HG03066 (cell line): ENCODE measurements at regions not wholly inside any gene's neighbourhood (a gene's known extent, or its start where the extent isn't known, plus 50 kb on each side); places are given as distances from the start of the nearest gene placed in this dataset.
"Not testable (repeated sequence)": the region's sequence is repeated elsewhere in the genome, so short reads cannot be mapped to it uniquely, and the experiment has no call there.

Experiments
- ATAC-seq: cut with Tn5 transposase; IDR thresholded peaks from one replicate; pipeline ENCODE4 v1.9.1; 2021; ENCODE audit warnings: low read depth; ENCODE audit not compliant: unreplicated experiment

GRCh38 chr11:27244900-27245299 is 118.1 kb downstream of the CCDC34 start:
- ATAC-seq: no peak

- ATAC-seq: no peak
Measured at GRCh38 chr11:27242591-27242990, 120.4 kb downstream of the CCDC34 start.

- no peak for ATAC-seq
Measured at GRCh38 chr11:27241311-27242122, 121.5 kb downstream of the CCDC34 start.

DNA sequence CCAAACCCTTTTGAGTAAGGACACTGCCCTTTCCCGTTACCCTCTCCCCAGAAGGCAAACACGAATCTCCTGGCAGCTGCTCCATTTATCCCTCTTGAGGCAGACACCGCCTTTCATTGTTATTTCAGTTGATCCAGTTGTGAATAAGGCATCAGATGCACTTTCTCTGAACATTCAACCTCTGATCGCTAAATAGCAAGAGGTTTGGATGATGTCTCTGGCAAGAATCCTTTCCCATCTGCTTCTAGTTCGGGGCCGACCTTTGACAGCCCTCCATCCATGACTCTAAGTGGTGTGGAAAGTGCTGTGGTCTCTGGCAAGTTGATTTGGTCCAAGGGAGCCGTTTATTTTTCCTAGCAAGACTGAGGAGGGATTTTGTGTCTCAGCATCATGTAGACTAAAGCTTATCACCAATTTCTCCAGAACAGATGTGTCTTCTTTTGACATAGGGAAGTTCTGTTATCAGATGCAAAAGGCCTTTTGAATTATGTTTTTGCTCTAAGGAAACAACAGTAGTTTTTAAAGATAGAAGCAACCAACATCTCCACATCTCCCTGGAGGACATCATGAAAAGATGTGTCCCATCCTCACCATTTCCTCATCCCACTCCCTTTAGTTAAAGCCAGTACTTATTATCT is 123.6 kb downstream of the CCDC34 start:
- ATAC-seq: no peak

DNA sequence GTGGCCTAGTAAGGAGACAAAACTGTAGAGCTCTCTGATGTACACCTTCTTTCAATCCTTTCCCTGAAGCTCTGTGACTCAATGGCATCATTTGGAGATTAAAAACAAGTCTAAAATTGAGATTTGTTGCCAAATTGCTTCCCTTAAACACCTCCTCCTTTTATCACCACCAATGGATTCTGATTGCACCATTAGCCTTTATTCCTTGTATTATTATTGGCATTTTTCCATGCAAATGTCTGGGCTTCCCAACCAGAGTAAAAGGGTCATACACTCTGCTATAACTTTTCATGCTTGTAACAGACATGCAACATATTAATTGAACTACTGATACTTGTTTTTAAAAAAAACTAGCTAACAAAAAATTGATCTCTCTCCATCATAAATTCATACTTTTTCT is 124.2 kb downstream of the CCDC34 start:
- no peak for ATAC-seq

DNA sequence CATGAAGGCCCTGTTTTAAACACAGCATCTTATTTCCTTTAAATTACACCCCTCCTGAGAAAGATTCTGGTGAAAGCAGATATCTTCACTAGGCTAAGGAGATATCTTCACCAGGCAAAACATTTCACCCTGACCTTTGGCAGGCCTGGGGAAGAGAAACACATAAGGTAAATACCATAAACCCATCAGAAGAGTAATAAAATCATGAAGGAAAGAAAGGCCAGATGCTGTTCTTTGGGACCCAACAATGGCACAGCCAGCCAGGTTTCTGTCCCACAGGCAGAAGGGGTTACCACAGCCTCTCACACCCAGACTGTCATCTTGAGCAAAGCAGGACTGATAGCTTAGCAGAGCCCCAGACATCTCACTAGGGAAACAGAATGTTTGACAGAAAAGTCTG is 125.4 kb downstream of the CCDC34 start:
- no peak for ATAC-seq

DNA sequence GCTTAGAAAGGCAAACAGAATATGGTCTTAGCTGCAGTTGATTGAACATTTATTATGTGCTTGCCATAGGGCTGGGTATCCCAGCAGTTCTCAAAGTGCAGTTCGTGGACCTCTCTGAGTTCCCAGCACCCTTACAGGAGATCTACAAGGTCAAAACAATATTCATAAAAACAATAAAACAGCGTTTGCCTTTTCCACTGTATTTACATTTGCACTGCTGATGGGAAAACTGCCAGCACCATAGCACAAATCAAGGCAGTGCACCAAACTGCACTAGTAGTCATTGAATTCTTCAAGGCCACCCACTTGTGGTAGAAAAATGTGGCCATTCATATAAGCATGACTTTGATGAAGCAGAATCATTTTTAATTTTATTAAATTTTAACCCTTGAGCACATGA is 128.1 kb downstream of the CCDC34 start:
- no peak for ATAC-seq

DNA sequence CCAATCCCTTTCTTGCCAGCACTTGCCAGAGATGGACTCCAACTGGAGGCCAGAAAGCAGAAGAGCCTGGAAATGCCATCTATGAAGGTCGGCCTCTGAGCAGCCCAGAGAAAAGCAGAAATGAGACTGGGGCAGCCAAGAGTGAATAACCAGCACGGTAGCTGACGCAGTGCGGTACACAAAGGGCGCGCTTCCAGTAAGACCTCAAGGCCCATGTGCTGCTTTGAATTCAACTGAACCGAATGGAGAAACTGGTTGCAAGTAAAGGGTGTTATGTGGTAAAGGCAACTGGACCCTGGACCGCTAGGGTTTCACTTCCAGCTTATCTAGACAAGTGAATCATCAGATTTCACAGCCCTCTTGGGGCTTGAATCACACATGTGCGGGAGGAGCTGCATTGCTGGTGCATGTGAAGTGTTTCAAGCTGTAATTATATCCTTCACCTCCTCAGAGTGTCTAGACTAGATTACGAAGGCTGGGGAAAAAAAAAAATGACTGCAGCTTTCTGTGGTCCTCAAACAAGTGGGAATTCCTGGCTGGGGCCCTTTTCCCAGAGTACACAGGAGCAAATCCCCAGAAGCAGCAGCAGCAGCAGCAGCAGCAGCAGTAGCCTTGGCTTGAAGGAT is 128.9 kb downstream of the CCDC34 start:
- ATAC-seq: peak; percentile 79

- peak; percentile 12 for ATAC-seq
Measured at GRCh38 chr11:27233654-27234042, 129.4 kb downstream of the CCDC34 start.

- ATAC-seq: no peak
Measured at GRCh38 chr11:27231530-27231929, 131.5 kb downstream of the CCDC34 start.

DNA sequence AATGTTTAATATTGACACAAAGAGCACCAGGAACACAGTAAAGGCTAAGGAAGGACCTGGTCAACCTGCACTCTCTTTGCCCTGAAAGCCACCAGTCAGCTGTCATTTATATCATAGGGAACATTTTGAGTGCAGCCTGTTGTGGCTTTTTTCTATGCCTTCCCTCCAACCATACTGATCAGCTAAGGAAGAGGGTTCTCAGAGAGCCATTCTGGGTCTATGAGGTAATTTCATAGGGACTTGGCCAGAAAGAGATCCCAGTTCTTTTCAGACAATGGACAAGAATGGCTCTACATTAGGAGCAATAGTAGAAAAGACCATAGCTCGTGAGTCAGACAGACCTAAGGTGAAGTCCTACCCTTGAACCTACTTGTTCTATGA is 132.8 kb downstream of the CCDC34 start:
- no peak for ATAC-seq

- no peak for ATAC-seq
Measured at GRCh38 chr11:27229511-27230191, 133.4 kb downstream of the CCDC34 start.

GRCh38 chr11:27228906-27229290 is 134.1 kb downstream of the CCDC34 start:
- ATAC-seq: no peak

DNA sequence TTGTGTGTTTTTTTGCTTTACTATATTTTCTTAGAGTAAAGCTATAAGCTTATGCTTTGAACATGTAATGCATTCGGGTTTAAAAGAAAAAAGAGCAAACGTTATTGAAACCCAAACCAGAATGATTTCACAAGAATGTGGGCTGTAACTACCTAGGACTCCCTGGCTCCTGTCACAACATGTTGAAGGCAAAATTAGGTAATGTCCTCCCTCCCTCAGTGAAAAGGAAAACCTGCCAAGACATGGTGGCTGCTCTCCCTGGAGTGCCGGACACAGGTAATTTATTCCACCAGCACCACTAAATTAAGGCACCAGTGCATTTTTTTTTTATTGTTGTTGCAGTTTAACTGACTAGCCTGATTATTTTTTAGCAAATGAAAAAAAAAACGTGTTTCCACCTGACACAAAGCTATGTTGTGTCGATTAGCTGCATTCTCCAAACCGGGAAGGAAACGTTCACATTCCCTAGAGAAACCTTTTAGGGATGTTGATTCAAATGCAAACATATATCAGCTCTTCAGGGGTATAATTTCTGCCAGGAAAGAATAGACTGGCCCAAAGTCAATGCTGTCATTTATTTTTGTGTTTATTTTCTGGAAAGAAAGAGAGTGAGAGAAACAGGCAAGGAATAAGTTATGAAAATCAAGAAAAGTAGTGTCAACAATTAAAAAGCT is 134.6 kb downstream of the CCDC34 start:
- no peak for ATAC-seq

GRCh38 chr11:27227736-27228135 is 135.3 kb downstream of the CCDC34 start:
- no peak for ATAC-seq

DNA sequence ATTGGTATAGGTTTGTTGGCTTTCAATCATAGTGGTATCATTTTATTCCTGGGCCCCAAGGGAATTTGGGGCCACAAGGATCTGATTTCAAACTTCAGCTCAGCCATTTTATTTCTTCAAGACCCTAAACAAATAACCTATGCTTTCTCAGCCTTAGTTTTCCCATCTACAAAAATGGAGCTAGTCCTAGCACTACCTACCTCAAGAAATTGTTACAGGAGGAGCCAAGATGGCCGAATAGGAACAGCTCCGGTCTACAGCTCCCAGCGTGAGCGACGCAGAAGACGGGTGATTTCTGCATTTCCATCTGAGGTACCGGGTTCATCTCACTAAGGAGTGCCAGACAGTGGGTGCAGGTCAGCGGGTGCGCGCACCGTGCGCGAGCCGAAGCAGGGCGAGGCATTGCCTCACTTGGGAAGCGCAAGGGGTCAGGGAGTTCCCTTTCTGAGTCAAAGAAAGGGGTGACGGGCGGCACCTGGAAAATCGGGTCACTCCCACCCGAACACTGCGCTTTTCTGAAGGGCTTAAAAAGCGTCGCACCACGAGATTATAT is 143.5 kb downstream of the CCDC34 start:
- ATAC-seq: not testable (repeated sequence)

GRCh38 chr11:27218421-27219038 is 144.5 kb downstream of the CCDC34 start:
- no peak for ATAC-seq

DNA sequence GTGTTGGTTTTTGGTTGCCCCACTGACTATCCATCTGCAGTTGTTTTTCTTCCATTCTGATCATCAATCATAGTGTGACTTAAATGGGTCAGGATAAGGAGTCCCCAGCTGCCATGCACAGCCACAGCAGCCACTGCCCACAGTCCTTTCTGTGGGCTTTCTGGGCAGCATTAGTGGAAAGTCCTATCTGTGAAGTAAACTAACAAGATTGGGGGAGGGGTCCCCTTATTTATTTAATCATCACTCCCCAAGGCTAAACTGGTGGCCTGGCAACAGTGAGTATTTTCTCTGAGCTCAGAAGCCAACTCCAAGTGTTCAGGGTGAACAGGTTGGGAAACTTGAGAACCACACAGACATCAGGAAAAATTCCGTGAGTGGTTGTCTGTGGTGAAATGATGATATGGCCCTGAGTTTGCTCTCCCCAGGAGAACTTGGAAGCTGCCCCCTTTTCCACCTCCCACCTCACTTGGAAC is 145.0 kb downstream of the CCDC34 start:
- no peak for ATAC-seq

DNA sequence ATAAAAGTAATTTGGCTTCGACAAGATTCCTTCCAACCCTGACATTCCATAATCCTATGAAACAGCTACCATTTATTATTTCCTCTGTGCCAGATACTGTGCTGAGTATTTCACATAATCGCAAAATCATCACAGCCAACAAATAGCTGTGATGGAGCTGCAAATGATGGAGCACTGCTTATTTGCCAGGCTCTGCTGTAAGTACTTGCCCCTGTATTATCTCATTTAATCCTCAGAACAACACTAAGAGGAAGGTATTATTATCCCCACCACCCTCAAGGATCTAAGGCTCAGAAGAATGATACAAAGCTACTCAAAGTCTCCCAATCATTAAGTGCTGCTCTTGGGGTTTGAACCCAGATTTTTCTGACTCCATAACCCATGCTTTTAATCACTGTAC is 145.5 kb downstream of the CCDC34 start:
- ATAC-seq: no peak
